ENCODE measurements at regions not wholly inside any gene's neighbourhood (a gene's known extent, or its start where the extent isn't known, plus 50 kb on each side); places are given as distances from the start of the nearest gene placed in this dataset.

- TF ChIP-seq ETS1 (IDR thresholded peaks at IDR 0.05) (no peak), CTCF (conservative IDR thresholded peaks at IDR 0.05; ENCODE audit: low read depth in 2 of 2) (no peak)
Observed at GRCh38 chr7:49583440-49583839, 190.0 kb upstream of the VWC2 start.

Measured in GM23338 (cell line).